ENCODE measurements at regions not wholly inside any gene's neighbourhood (a gene's known extent, or its start where the extent isn't known, plus 50 kb on each side); places are given as distances from the start of the nearest gene placed in this dataset.

DNA sequence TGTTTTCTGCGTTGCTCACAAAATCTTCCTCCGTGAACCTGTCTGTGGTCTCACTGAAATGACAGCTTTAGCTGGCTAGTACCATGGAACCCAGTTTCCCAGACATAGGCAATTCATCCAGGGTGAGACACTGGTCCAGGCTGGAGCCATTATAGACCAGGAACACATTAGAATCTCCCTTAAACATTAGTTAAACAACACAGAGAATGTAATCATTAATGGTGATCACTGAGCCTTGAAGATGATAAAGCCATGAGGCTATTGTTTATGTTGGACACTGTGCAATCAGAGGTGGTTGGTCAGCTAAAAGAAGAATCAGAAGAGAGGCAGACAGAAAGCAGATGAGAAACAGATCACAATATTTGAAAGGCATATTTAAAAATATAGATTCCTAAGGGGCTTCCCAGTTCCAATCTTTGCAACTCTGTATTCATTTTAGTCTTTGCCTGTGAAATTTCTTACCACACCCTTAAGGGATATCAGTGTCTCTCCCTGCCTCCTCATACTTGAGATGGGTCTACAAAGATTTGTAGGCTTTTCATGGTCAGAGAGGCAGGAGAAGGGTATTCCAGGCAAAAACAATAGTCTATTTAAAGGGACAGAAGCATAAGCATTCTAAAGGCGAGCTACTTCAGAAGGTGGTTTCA, 317.9 kb downstream of the MAP2K6 start:
- Histone ChIP-seq H3K27ac (no peak overlapping the region), H3K4me3 (no peak overlapping the region), H3K4me1 (replicated peaks in 1 of 2) (no peaks in the 10 kb centered on the region)
- no peak for ATAC-seq (replicated peaks in 6 of 8)
- WGBS, 10 experiments: 49 to 97% (median 85%) methylated on average over 1 to 3 of the region's 3 CpGs; no CpG with 5 or more reads in 2 of the 10 experiments
- in situ Hi-C loops (cut with MboI; ENCODE audit: low pct_unique_long_range_greater_than_20kb in 2 of 9, low sequenced_read_pairs in 9 of 9, unreplicated experiment in 9 of 9): no loop called here

DNA sequence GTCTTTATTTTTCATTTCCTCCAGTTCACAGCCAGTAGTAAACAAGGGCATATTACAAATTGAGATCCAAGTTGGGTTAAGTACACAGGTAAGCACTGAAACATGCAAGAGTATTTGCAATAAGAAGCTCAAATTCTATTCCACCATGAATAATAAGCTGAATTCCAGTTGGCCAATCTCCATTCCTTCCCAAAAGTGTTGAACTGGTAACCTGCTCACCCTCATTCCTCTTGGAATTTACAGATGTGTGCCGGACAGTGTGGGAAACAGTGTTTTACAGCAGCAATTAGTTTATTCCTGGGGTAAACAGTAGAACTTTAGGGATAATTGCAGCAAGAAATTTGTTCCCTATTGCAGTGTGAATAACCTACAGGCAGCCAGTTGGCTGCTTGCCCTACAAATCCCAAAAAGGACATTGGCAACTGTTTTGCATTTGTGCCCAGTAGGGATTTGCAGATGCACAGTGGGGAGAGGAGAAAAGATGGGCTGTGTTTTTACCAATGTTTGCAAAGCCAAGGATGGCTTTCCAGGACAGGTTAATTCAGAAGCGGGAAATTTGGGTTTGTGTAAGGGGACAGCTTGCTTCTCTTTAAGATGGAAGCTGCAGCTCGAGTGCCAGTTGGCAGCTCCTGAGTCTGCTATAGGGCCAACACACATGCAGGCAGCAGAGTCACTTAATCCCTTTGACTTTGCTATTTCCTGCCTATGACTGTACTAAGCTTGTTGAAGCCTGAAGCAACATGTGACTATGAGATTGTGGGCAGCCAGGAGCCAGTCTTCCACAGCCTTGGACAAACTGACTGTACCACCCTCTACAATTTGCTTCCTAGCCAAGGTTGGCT, 318.9 kb downstream of the MAP2K6 start:
- WGBS, 10 experiments: 0 to 100% (median 70%) methylated on average over 1 to 3 of the region's 3 CpGs; no CpG with 5 or more reads in 4 of the 10 experiments
- H3K4me1 ChIP-seq (replicated peaks in 1 of 2): no peaks in the 10 kb centered on the region
- no peak overlapping the region for H3K27ac ChIP-seq
- ATAC-seq (replicated peaks in 6 of 8): peak in 2 of 8 experiments; percentile 22 to 78
- H3K4me3 ChIP-seq: no peak overlapping the region
- in situ Hi-C loops (cut with MboI; ENCODE audit: low pct_unique_long_range_greater_than_20kb in 2 of 9, low sequenced_read_pairs in 9 of 9, unreplicated experiment in 9 of 9): no loop called here

DNA sequence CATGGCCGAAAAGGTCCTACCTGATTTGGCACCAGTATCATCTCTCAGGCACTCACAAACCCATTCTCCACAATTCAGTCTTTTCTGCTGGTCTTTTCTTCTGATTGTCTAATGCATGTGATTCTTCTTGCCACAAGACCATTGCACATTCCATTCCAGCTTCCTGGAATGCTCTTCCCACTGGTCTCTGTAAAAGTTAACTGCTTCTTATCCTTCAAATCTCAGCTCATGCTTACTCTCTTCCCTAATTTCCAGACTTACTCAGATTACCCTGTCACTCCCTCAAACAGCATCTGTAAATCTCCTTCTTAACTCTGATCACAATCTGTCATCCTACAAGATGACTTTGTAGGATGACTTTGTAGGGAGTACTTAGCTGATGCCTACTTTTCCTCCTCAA, 320.2 kb downstream of the MAP2K6 start:
- in situ Hi-C loops (cut with MboI; ENCODE audit: low pct_unique_long_range_greater_than_20kb in 2 of 9, low sequenced_read_pairs in 9 of 9, unreplicated experiment in 9 of 9): no loop called here
- WGBS, 10 experiments: 40 to 100% (median 75%) methylated on average over 1 of the region's 1 CpG; no CpG with 5 or more reads in 3 of the 10 experiments

DNA sequence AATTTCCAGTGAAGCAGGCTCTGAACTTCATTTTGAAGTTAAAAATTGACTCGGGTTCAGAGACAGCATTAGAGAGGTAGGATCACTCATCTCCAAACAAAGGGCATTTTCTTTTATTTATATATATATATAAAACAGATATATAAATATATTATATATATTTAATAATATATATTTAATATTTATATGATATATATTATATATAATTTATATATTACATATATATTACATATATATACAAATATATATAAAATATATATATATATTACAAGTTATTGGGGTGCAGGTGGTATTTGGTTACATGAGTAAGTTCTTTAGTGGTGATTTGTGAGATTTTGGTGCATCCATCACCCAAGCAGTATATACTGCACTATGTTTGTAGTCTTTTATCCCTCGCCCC, 320.8 kb downstream of the MAP2K6 start:
- 7 to 100% (median 77%) methylated on average over 1 to 2 of the region's 2 CpGs for WGBS, 10 experiments
- H3K4me3 ChIP-seq: no peak overlapping the region
- no peak overlapping the region for H3K27ac ChIP-seq
- no peak for ATAC-seq (replicated peaks in 6 of 8)
- in situ Hi-C loops (cut with MboI; ENCODE audit: low pct_unique_long_range_greater_than_20kb in 2 of 9, low sequenced_read_pairs in 9 of 9, unreplicated experiment in 9 of 9): no loop called here
- no peaks in the 10 kb centered on the region for H3K4me1 ChIP-seq (replicated peaks in 1 of 2)

More for the DNA sequence above, 320.2 kb downstream of the MAP2K6 start:
- Histone ChIP-seq H3K4me1 (replicated peaks in 1 of 2) (no peaks in the 10 kb centered on the region), H3K27ac (no peak overlapping the region), H3K4me3 (no peak overlapping the region)
- no peak for ATAC-seq (replicated peaks in 6 of 8)

DNA sequence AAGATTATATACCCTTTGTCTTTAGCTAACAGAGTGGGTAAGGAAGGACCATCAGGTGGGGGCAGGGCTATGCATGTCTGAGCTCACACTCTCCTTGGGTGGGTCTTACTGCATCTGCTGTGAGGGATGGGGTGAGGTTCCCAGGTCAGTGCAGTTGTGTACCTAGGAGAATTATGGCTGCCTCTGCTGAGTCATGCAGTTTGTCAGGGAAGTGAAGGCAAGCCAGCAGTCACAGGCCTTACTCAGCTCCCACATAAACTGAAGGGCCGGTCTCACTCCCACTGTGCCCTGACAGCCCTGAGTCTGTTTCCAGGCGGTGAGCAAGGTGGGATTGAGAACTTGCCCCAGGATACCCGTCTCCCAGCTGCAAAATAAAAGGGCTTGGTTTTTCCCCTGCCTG, 328.6 kb downstream of the MAP2K6 start:
- peak in 5 of 8 experiments; percentile 18 to 46 (median 28) for ATAC-seq (replicated peaks in 6 of 8)
- no peak overlapping the region for H3K4me3 ChIP-seq
- in situ Hi-C loops (cut with MboI; ENCODE audit: low pct_unique_long_range_greater_than_20kb in 2 of 9, low sequenced_read_pairs in 9 of 9, unreplicated experiment in 9 of 9): no loop called here
- no peak overlapping the region for H3K27ac ChIP-seq
- no peaks in the 10 kb centered on the region for H3K4me1 ChIP-seq (replicated peaks in 1 of 2)
- WGBS, 10 experiments: no CpG with 5 or more reads among the region's 3 CpGs

DNA sequence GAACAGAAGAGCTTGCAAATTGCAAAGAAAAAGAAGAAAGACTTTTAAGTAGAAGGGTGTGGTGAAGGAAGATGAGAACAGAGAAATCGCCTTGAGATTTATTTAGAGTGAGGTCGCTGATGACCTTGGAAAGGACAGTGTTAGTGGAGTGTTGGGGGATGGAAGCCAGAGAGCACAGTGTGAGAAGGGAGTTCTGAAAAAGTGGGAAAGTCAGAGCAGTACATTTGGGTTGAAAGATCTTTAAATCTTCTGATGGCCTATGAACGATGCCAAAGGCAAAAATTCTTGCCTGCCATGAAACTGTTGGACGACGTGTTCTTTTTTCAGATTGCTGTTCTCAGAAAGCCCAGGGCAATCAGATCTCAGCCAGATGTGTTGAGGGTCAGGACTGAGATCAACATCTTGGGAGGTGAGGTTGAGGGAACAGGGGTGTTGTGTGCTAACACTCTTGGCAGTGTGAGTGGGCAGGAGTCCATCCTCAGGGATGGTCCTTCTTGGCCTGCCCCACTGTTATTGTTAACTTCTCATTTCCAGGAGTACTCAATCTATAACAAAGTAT, 330.1 kb downstream of the MAP2K6 start:
- Histone ChIP-seq H3K4me1 (replicated peaks in 1 of 2) (no peaks in the 10 kb centered on the region), H3K27ac (no peak overlapping the region), H3K4me3 (no peak overlapping the region)
- in situ Hi-C loops (cut with MboI; ENCODE audit: low pct_unique_long_range_greater_than_20kb in 2 of 9, low sequenced_read_pairs in 9 of 9, unreplicated experiment in 9 of 9): no loop called here
- 22 to 100% (median 75%) methylated on average over 2 to 5 of the region's 5 CpGs; no CpG with 5 or more reads in 1 of the 10 experiments for WGBS, 10 experiments
- no peak for ATAC-seq (replicated peaks in 6 of 8)

DNA sequence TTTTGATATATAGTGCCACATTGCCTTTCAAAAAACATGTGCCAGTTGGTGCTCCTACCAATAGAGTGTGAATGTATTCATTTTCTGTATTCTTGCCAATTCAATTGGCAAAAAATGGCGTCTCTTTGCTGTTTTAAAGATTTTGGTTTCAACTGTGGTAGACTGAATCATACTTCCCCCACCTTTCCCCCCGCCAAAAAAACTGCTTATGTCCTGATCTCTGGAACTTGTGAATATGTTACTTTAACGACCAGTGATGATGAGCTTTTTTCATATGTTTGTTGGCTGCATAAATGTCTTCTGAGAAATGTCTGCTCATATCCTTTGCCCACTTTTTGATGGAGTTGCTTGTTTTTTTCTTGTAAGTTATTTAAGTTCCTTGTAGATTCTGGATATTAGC, 325.1 kb upstream of the KCNJ16 start:
- WGBS, 10 experiments: 10 to 100% (median 70%) methylated on average over 1 to 3 of the region's 3 CpGs
- in situ Hi-C loops (cut with MboI; ENCODE audit: low pct_unique_long_range_greater_than_20kb in 2 of 9, low sequenced_read_pairs in 9 of 9, unreplicated experiment in 9 of 9): no loop called here
- ATAC-seq (replicated peaks in 6 of 8): no peak
- Histone ChIP-seq H3K4me3 (no peak overlapping the region), H3K27ac (no peak overlapping the region), H3K4me1 (replicated peaks in 1 of 2) (no peaks in the 10 kb centered on the region)

DNA sequence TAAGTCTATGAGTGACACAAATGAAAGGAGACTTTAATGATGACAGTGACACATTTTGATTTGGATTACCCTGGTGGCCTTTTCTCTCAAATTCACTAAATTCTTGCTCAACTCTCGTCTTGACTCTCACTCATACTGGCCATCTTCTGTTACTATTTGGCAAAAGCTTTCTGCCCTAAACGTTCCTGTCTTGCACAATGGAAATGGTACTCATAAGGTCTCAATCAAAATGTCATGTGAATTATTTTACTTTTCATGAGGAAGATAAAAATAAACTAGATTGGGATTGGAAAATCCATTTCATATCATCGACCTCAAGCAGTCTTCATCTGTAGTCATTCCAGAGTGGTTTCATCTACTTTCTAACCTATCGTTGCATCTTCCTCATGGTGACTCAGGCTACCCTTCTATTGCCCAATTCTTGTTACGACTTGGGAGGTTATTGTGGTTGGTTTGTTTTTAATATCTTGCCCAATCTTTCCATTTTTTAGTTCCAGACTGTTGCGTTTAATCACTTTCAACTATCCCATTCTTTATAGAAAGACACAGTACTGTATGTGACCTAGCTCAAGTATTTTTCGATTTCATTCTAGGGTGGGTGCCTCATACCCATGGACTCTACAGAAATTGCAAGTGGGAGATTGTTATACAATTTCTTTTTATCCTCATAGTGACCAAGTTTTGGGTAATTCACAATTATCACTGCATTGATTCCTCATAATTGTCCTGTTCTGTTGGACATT, 317.2 kb upstream of the KCNJ16 start:
- WGBS, 10 experiments: 0 to 100% (median 50%) methylated on average over 1 to 7 of the region's 7 CpGs
- in situ Hi-C loops (cut with MboI; ENCODE audit: low pct_unique_long_range_greater_than_20kb in 2 of 9, low sequenced_read_pairs in 9 of 9, unreplicated experiment in 9 of 9): no loop called here
- Histone ChIP-seq H3K27ac (no peak overlapping the region), H3K4me1 (replicated peaks in 1 of 2) (no peaks in the 10 kb centered on the region), H3K4me3 (no peak overlapping the region)
- ATAC-seq (replicated peaks in 6 of 8): peak in 1 of 8 experiments; percentile 44

DNA sequence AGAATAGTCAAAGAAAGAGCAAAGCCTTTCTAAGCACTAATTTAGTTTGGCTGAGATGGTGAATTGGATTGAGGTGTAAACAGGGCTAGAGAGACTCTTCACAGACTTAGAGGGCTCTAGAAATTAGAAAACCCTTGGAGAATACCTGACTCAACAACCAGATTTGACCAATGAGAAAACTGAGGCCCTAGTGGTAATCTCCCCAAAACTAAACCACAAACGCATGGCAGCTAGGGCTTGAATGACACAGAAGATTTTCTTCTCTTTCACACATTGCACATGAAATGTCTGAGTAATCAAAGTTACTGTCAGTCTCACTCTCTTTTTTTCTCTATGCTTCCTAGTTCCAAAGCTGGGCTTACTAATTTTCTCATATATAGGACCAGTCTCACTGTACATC, 314.5 kb upstream of the KCNJ16 start:
- Histone ChIP-seq H3K4me1 (replicated peaks in 1 of 2) (no peaks in the 10 kb centered on the region), H3K27ac (no peak overlapping the region), H3K4me3 (no peak overlapping the region)
- ATAC-seq (replicated peaks in 6 of 8): no peak
- in situ Hi-C loops (cut with MboI; ENCODE audit: low pct_unique_long_range_greater_than_20kb in 2 of 9, low sequenced_read_pairs in 9 of 9, unreplicated experiment in 9 of 9): no loop called here
- 45 to 92% (median 73%) methylated on average over 1 of the region's 1 CpG; no CpG with 5 or more reads in 4 of the 10 experiments for WGBS, 10 experiments

DNA sequence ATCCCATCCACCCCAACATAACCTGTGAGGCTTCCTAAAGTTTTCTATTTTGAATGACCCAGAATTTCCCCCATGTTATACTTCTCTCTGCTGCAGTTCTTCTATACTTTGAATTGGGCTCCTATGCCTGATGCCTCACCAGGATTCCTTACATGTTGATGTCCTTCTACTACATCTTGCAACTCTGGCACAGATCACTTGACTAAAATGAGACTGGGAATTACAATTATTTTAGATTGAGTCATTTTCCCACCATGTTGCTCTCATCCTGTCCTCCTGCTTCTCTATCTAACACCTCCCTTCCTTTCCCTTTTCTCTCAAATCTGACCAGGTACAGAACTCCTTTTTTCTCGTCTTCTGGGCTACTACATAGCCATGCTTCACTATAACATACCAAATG, 314.0 kb upstream of the KCNJ16 start:
- no peak overlapping the region for H3K27ac ChIP-seq
- no peak overlapping the region for H3K4me3 ChIP-seq
- no peak for ATAC-seq (replicated peaks in 6 of 8)
- 0 to 50% (median 0%) methylated on average over 1 of the region's 1 CpG; no CpG with 5 or more reads in 2 of the 10 experiments for WGBS, 10 experiments
- H3K4me1 ChIP-seq (replicated peaks in 1 of 2): no peaks in the 10 kb centered on the region
- in situ Hi-C loops (cut with MboI; ENCODE audit: low pct_unique_long_range_greater_than_20kb in 2 of 9, low sequenced_read_pairs in 9 of 9, unreplicated experiment in 9 of 9): no loop called here

DNA sequence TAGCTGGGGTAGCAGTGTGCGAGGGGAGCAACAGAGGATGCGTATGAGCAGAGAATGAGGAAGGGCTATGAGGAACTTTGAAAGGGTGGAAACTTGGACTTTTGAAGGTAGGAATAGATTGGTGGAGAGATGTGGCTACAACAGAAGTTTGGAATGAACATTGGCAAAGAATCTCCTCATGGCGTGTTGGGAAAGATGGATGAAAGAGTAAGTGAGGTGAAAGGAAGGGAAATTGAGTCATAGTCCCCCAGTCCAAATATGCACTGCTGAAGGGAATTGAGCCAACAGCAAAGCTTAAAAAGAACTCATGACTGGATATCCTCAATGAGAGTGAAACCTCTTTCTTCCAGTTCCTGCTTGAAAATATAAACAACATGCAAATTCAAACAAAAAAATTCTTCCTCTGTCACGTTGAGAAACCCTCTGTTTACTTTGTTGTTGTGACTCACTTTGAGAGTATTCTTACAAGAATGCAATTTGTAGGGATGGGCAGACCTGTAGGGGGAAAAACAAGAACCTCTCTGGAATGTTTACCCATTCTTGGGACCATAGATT, 313.2 kb upstream of the KCNJ16 start:
- 47 to 100% (median 75%) methylated on average over 1 to 4 of the region's 4 CpGs; no CpG with 5 or more reads in 1 of the 10 experiments for WGBS, 10 experiments
- no peak overlapping the region for H3K4me3 ChIP-seq
- ATAC-seq (replicated peaks in 6 of 8): peak in 4 of 8 experiments; percentile 14 to 78 (median 59)
- H3K4me1 ChIP-seq (replicated peaks in 1 of 2): no peaks in the 10 kb centered on the region
- H3K27ac ChIP-seq: no peak overlapping the region
- in situ Hi-C loops (cut with MboI; ENCODE audit: low pct_unique_long_range_greater_than_20kb in 2 of 9, low sequenced_read_pairs in 9 of 9, unreplicated experiment in 9 of 9): no loop called here

DNA sequence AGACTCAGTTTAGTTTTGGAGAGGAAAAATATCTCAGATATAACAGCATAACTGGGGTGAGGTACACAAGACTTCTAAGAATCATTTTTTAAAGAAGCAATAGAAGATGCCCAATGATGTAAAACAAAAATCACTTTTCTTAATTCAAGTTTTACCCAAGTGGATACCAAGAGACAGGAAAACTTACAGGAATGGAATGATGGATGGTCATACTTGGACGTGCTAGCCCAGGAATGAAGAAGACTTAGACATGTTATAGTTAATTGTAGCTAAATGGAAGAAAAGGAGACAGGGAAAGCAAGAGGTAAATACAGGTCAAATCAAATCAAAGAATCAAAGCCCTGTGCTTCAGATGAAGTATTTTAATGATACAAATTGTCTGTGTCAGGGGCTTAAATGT, 312.7 kb upstream of the KCNJ16 start:
- ATAC-seq (replicated peaks in 6 of 8): no peak
- WGBS, 10 experiments: 0 to 67% (median 31%) methylated on average over 1 of the region's 1 CpG
- Histone ChIP-seq H3K4me1 (replicated peaks in 1 of 2) (no peaks in the 10 kb centered on the region), H3K4me3 (no peak overlapping the region), H3K27ac (no peak overlapping the region)
- in situ Hi-C loops (cut with MboI; ENCODE audit: low pct_unique_long_range_greater_than_20kb in 2 of 9, low sequenced_read_pairs in 9 of 9, unreplicated experiment in 9 of 9): no loop called here

DNA sequence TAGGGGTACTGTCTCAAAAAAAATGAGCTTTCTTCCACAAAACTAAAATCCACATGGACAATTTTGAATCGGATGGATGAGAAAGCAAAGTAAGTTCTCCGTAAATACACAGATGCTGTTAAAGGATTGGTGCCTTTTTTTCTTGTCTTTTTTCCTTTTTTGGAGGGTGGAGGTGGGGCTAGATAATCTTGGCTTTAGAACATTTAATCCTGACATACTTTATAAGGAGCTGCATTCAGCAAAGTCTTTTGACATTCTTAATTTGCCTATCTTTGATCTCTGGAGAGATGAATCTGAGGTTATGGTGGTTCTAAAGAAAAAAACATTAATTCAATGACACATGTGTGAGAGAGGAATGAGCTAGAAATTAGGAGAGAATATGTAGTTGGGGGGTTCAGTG, 312.3 kb upstream of the KCNJ16 start:
- H3K4me3 ChIP-seq: no peak overlapping the region
- 80 to 100% (median 92%) methylated on average over 1 to 2 of the region's 2 CpGs; no CpG with 5 or more reads in 3 of the 10 experiments for WGBS, 10 experiments
- no peak for ATAC-seq (replicated peaks in 6 of 8)
- peaks cover 0 to 2% of the 10 kb centered on the region in 2 donors for H3K4me1 ChIP-seq (replicated peaks in 1 of 2)
- H3K27ac ChIP-seq: no peak overlapping the region
- in situ Hi-C loops (cut with MboI; ENCODE audit: low pct_unique_long_range_greater_than_20kb in 2 of 9, low sequenced_read_pairs in 9 of 9, unreplicated experiment in 9 of 9): no loop called here
